ENCODE measurements at regions not wholly inside any gene's neighbourhood (a gene's known extent, or its start where the extent isn't known, plus 50 kb on each side); places are given as distances from the start of the nearest gene placed in this dataset.

DNA sequence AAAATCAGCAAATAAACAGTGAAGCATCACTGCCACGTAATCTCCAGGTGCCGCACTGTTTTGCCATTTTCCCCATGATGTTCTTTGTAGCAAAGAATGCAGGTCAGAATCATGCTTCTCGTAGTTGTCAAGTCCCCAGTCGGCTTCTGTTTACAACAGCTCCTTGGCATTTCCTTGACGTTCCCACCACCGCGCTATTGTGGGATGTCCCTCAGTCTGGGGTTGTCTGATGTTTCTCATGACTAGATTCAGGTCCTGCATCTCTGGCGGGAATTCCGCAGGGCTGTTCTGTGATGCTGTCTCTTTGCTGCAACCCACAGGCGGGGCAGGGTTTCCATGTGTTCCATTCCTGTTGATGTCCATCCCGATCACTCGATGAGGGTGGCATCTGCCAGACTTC, 117.9 kb upstream of the SMAD3 start:
- Histone ChIP-seq H4K20me1 (ENCODE audit: control insufficient read depth, insufficient read depth) (no peaks in the 10 kb centered on the region), H3K36me3 (ENCODE audit: control insufficient read depth in 2 of 2, insufficient read depth in 2 of 2, low read length in 1 of 2) (no peaks in the 10 kb centered on the region), H3K27me3 (replicated peaks in 1 of 2; ENCODE audit: control insufficient read depth in 2 of 2, insufficient read depth in 2 of 2, low read length in 1 of 2) (no peaks in the 10 kb centered on the region), H3K9me3 (replicated peaks; ENCODE audit: control insufficient read depth, insufficient read depth, low read length) (no peaks in the 10 kb centered on the region), H2AFZ (ENCODE audit: control insufficient read depth, low read depth, low read length) (no peak overlapping the region), H3K9ac (ENCODE audit: control insufficient read depth, insufficient read depth, low read length) (no peak overlapping the region), H3K4me3 (no peak overlapping the region), H3K4me2 (ENCODE audit: control insufficient read depth, insufficient read depth) (no peak overlapping the region), H3K4me1 (ENCODE audit: control insufficient read depth, insufficient read depth, low read length) (peaks cover 6% of the 10 kb centered on the region), H3K79me2 (ENCODE audit: control insufficient read depth, insufficient read depth, low read length) (no peaks in the 10 kb centered on the region), H3K27ac (ENCODE audit: control insufficient read depth, insufficient read depth) (no peak overlapping the region)
- 80% methylated on average over 12 of the region's 12 CpGs for WGBS (ENCODE audit: insufficient coverage, insufficient replicate concordance, low lambda C conversion rate, missing lambda C conversion rate)
- ChIA-PET CTCF (interaction anchor here (0.9 to 8.5 kb wide), 18 partner anchors 22 to 885 kb away, joined by 3 to 108 read pairs (median 6); no protein-coding TSS in a partner anchor), RAD21 (ENCODE audit: unreplicated experiment) (interaction anchor here (1.3 to 5.7 kb wide), 7 partner anchors 122 to 888 kb away, joined by 3 to 88 read pairs (median 7); no protein-coding TSS in a partner anchor), POLR2A (no interaction called here), SMC1A (ENCODE audit: uncharacterized antibody, unreplicated experiment) (interaction anchor here (0.9 to 5.9 kb wide), 14 partner anchors 12 to 485 kb away, joined by 3 to 77 read pairs (median 10); no protein-coding TSS in a partner anchor)
- DNase-seq (ENCODE audit: low read depth, low spot score) (no peak), ATAC-seq (no peak), FAIRE-seq (no peak)
- intact Hi-C loops (cut with micrococcal nuclease; ENCODE audit: unreplicated experiment): loop anchor here (5.0 kb wide), 2 partner anchors 135 to 890 kb away; no protein-coding TSS in a partner anchor
- in situ Hi-C loops (cut with MboI): loop anchor here (5.0 kb wide), 2 partner anchors 355 to 890 kb away; no protein-coding TSS in a partner anchor
- BruUV-seq (replicated peaks): no TSS peak
- TF ChIP-seq STAT1 (conservative IDR thresholded peaks at IDR 0.05) (no peak), POLR2A (IDR thresholded peaks at IDR 0.05; ENCODE audit: low read depth, low read length) (no peak), KLF5 (IDR thresholded peaks at IDR 0.05; ENCODE audit: partially characterized antibody) (no peak), MEF2A (IDR thresholded peaks at IDR 0.05; ENCODE audit: insufficient read depth, low read depth, low read length) (no peak), NFYA (IDR thresholded peaks at IDR 0.05; ENCODE audit: borderline replicate concordance, low read depth, low read length) (no peak), SPI1 (IDR thresholded peaks at IDR 0.05; ENCODE audit: borderline replicate concordance, insufficient read depth, low read depth, low read length) (no peak)
- TF ChIP-seq, protein P1, sequence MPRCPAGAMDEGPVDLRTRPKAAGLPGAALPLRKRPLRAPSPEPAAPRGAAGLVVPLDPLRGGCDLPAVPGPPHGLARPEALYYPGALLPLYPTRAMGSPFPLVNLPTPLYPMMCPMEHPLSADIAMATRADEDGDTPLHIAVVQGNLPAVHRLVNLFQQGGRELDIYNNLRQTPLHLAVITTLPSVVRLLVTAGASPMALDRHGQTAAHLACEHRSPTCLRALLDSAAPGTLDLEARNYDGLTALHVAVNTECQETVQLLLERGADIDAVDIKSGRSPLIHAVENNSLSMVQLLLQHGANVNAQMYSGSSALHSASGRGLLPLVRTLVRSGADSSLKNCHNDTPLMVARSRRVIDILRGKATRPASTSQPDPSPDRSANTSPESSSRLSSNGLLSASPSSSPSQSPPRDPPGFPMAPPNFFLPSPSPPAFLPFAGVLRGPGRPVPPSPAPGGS (IDR thresholded peaks at IDR 0.05; ENCODE audit: borderline replicate concordance, insufficient read depth, low read depth, low read length, poor library complexity, severe bottlenecking): no peak
- TF ChIP-seq, protein P2, sequence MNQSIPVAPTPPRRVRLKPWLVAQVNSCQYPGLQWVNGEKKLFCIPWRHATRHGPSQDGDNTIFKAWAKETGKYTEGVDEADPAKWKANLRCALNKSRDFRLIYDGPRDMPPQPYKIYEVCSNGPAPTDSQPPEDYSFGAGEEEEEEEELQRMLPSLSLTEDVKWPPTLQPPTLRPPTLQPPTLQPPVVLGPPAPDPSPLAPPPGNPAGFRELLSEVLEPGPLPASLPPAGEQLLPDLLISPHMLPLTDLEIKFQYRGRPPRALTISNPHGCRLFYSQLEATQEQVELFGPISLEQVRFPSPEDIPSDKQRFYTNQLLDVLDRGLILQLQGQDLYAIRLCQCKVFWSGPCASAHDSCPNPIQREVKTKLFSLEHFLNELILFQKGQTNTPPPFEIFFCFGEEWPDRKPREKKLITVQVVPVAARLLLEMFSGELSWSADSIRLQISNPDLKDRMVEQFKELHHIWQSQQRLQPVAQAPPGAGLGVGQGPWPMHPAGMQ (IDR thresholded peaks at IDR 0.05; ENCODE audit: borderline replicate concordance): no peak
